CD14-positive monocyte (primary cell): ENCODE measurements at regions not wholly inside any gene's neighbourhood (a gene's known extent, or its start where the extent isn't known, plus 50 kb on each side); places are given as distances from the start of the nearest gene placed in this dataset.
A peak's percentile ranks its signal among the peaks of the same experiment; 100 is the strongest.

Experiments used
- DNase-seq, 3 donors: peaks; one replicate each; pipeline ENCODE4 v3.0.0-alpha.2; 2011 to 2022
- H2AFZ ChIP-seq: 2 replicates; pipeline ENCODE4 v1.6.0; 2012; ENCODE audit warnings: mild to moderate bottlenecking, low read depth, low read length, inconsistent platforms; ENCODE audit not compliant: insufficient read depth, poor library complexity, severe bottlenecking
- H3K27ac ChIP-seq, 2 donors: 1 replicate in 1 of 2; 2 replicates in 1 of 2; pipeline ENCODE4 v1.5.1; 2012 to 2013; ENCODE audit warnings: low read length in 2 of 2, control low read depth in 1 of 2, inconsistent platforms in 1 of 2, low read depth in 1 of 2, mild to moderate bottlenecking in 1 of 2
- H3K27me3 ChIP-seq, 2 donors: one replicate each; pipeline versions ENCODE4 v1.6.0 to v1.6.1; 2011 to 2013; ENCODE audit warnings: low read length in 2 of 2; ENCODE audit not compliant: control insufficient read depth in 2 of 2, insufficient read depth in 2 of 2
- H3K36me3 ChIP-seq, 2 donors: replicated peaks in 1 of 2; 1 replicate in 1 of 2; 2 replicates in 1 of 2; pipeline versions ENCODE4 v1.5.1 to v1.6.1; 2012 to 2013; ENCODE audit warnings: low read length in 2 of 2, control low read depth in 1 of 2, inconsistent platforms in 1 of 2, mild to moderate bottlenecking in 1 of 2; ENCODE audit not compliant: insufficient read depth in 2 of 2, control insufficient read depth in 1 of 2
- H3K4me1 ChIP-seq, 2 donors: 1 replicate in 1 of 2; 2 replicates in 1 of 2; pipeline versions ENCODE4 v1.5.1 to v1.6.1; 2012 to 2013; ENCODE audit warnings: low read length in 2 of 2, control low read depth in 1 of 2, inconsistent platforms in 1 of 2, mild to moderate bottlenecking in 1 of 2, moderate library complexity in 1 of 2; ENCODE audit not compliant: insufficient read depth in 2 of 2, control insufficient read depth in 1 of 2
- H3K4me2 ChIP-seq: replicated peaks from 2 replicates; pipeline ENCODE3; 2012; ENCODE audit warnings: low read length, moderate library complexity, mild to moderate bottlenecking; ENCODE audit not compliant: poor library complexity, severe bottlenecking; ENCODE audit errors: extremely low read depth
- H3K4me3 ChIP-seq, 3 experiments: fragments of 200-600 bp in 1 of 3; sonication (generic) in 1 of 3; replicated peaks in 1 of 3; 1 replicate in 2 of 3; 2 replicates in 1 of 3; pipeline ENCODE4 v1.5.1; 2011 to 2013; ENCODE audit warnings: low read length in 3 of 3, mild to moderate bottlenecking in 3 of 3, control low read depth in 2 of 3, low read depth in 2 of 3, inconsistent platforms in 1 of 3, moderate library complexity in 1 of 3
- H3K79me2 ChIP-seq: 2 replicates; pipeline ENCODE4 v1.6.0; 2012; ENCODE audit warnings: mild to moderate bottlenecking, control low read depth, inconsistent platforms, low read length, moderate library complexity; ENCODE audit not compliant: insufficient read depth
- H3K9ac ChIP-seq: 2 replicates; pipeline ENCODE4 v1.6.0; 2017; ENCODE audit warnings: low read length, mild to moderate bottlenecking; ENCODE audit not compliant: insufficient read depth, poor library complexity, severe bottlenecking
- H3K9me3 ChIP-seq, 2 donors: replicated peaks in 1 of 2; 1 replicate in 1 of 2; 2 replicates in 1 of 2; pipeline versions ENCODE4 v1.5.1 to v1.6.1; 2012 to 2013; ENCODE audit warnings: low read length in 2 of 2, control low read depth in 1 of 2; ENCODE audit not compliant: control insufficient read depth in 1 of 2, insufficient read depth in 1 of 2
- H4K20me1 ChIP-seq: 2 replicates; pipeline ENCODE4 v1.6.0; 2012; ENCODE audit warnings: mild to moderate bottlenecking, low read length, control low read depth, moderate library complexity; ENCODE audit not compliant: insufficient read depth
- H3K27ac Mint-ChIP-seq, 7 donors: one replicate each; pipeline ENCODE4 v1.8.0; 2020; ENCODE audit warnings: mild to moderate bottlenecking in 7 of 7, mixed read lengths in 7 of 7, moderate library complexity in 6 of 7, inconsistent platforms in 2 of 7
- H3K27me3 Mint-ChIP-seq, 3 donors: one replicate each; pipeline ENCODE4 v1.8.0; 2021 to 2022; ENCODE audit warnings: low read depth in 3 of 3, mild to moderate bottlenecking in 3 of 3, mixed read lengths in 3 of 3, moderate library complexity in 3 of 3, inconsistent platforms in 1 of 3
- H3K36me3 Mint-ChIP-seq, 2 donors: one replicate each; pipeline ENCODE4 v1.8.0; 2020; ENCODE audit warnings: mixed read lengths in 2 of 2, inconsistent platforms in 1 of 2, mild to moderate bottlenecking in 1 of 2
- H3K4me1 Mint-ChIP-seq: one replicate; pipeline ENCODE4 v1.8.0; 2020; ENCODE audit warnings: mild to moderate bottlenecking, mixed read lengths
- H3K4me3 Mint-ChIP-seq, 2 donors: one replicate each; pipeline ENCODE4 v1.8.0; 2020; ENCODE audit warnings: mild to moderate bottlenecking in 2 of 2, mixed read lengths in 2 of 2, moderate library complexity in 1 of 2
- H3K9me3 Mint-ChIP-seq, 7 donors: one replicate each; pipeline ENCODE4 v1.8.0; 2020 to 2022; ENCODE audit warnings: mixed read lengths in 7 of 7, mild to moderate bottlenecking in 6 of 7, moderate library complexity in 6 of 7, inconsistent platforms in 2 of 7
- WGBS: methylation state at CpG from one replicate; pipeline ENCODE4 v1.1.5; 2013; ENCODE audit warnings: missing lambda C conversion rate; ENCODE audit not compliant: insufficient coverage; 5-methylcytosine and 5-hydroxymethylcytosine counted together
- intact Hi-C, 2 donors: fragments of 100-400 bp; cut with micrococcal nuclease; formaldehyde crosslinking; loops; one replicate each; pipeline versions ENCODE4 v1.15.0 to v1.15.1; 2023
- TF ChIP-seq, protein P1 (sequence below): fragments of 200-600 bp; IDR thresholded peaks from one replicate; pipeline ENCODE4 v1.8.0; 2022; ENCODE audit warnings: antibody characterized with exemption, mild to moderate bottlenecking

DNA sequence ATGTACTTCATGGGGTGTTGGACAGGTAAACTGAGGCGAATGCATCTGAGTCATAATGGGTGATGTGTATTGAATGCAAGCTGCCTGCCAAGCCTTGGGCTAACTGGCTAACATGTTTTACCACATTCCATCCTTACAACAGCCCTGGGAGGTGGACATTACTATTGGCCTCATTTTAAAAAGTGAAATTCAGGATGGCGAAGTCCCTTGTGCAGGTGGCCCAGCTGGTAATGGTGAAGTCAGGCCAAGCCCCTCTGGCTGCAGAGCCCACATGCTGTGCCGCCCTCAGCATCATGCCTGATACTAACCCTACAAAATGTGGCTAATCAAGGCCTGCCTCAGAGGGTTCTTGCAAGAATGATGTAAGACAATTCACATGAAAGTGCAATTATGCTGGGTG lies 60.0 kb upstream of the CHD2 start:
- Histone ChIP-seq H2AFZ (no peak overlapping the region), H3K36me3 (no peaks in the 10 kb centered on the region), H4K20me1 (no peaks in the 10 kb centered on the region), H3K4me1 (peaks cover 23 to 35% of the 10 kb centered on the region in 2 donors), H3K4me2 (no peak overlapping the region), H3K9me3 (no peaks in the 10 kb centered on the region), H3K4me3 (no peak overlapping the region), H3K27me3 (no peaks in the 10 kb centered on the region), H3K9ac (no peak overlapping the region), H3K79me2 (no peaks in the 10 kb centered on the region), H3K27ac (no peak overlapping the region)
- Mint-ChIP-seq H3K27me3 (peaks cover 0 to 1% (median 0%) of the 10 kb centered on the region in 3 donors), H3K9me3 (no peaks in the 10 kb centered on the region), H3K4me1 (peaks cover 25% of the 10 kb centered on the region), H3K27ac (no peak overlapping the region), H3K36me3 (no peaks in the 10 kb centered on the region), H3K4me3 (no peak overlapping the region)
- no peak for DNase-seq
- 90% methylated on average over 1 of the region's 3 CpGs for WGBS
- TF ChIP-seq, protein P1, sequence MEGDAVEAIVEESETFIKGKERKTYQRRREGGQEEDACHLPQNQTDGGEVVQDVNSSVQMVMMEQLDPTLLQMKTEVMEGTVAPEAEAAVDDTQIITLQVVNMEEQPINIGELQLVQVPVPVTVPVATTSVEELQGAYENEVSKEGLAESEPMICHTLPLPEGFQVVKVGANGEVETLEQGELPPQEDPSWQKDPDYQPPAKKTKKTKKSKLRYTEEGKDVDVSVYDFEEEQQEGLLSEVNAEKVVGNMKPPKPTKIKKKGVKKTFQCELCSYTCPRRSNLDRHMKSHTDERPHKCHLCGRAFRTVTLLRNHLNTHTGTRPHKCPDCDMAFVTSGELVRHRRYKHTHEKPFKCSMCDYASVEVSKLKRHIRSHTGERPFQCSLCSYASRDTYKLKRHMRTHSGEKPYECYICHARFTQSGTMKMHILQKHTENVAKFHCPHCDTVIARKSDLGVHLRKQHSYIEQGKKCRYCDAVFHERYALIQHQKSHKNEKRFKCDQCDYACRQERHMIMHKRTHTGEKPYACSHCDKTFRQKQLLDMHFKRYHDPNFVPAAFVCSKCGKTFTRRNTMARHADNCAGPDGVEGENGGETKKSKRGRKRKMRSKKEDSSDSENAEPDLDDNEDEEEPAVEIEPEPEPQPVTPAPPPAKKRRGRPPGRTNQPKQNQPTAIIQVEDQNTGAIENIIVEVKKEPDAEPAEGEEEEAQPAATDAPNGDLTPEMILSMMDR = no peak
- intact Hi-C loops = no loop called here

DNA sequence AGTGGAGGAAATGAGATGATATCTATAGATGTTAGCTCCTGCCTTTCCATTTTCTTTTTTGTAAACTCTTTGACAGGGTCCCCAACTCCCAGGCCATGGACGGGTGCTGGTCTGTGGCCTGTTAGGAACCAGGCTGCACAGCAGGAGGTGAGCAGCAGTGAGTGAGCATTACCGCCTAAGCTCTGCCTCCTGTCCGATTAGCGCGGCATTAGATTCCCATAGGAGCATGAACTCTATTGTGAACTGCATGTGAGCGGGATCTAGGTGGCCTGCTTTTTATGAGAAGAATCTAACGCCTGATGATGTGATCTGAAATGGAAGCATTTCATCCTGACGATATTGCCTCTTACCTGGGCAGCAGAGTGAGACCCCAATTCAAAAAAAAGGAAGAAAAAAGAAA lies 56.8 kb upstream of the CHD2 start:
- Histone ChIP-seq H3K27me3 (no peaks in the 10 kb centered on the region), H3K36me3 (no peaks in the 10 kb centered on the region), H3K9ac (no peak overlapping the region), H4K20me1 (no peaks in the 10 kb centered on the region), H3K9me3 (no peaks in the 10 kb centered on the region), H3K79me2 (no peaks in the 10 kb centered on the region), H3K4me3 (no peak overlapping the region), H3K27ac (peak overlapping the region in 1 of 2 donors; percentile 54), H3K4me1 (peaks cover 37 to 49% of the 10 kb centered on the region in 2 donors), H2AFZ (no peak overlapping the region), H3K4me2 (no peak overlapping the region)
- Mint-ChIP-seq H3K27me3 (no peaks in the 10 kb centered on the region), H3K9me3 (no peaks in the 10 kb centered on the region), H3K4me1 (peaks cover 42% of the 10 kb centered on the region), H3K4me3 (no peak overlapping the region), H3K36me3 (peaks cover 0 to 2% of the 10 kb centered on the region in 2 donors), H3K27ac (peak overlapping the region in 4 of 7 donors; percentile 65 to 95 (median 81))
- intact Hi-C loops = no loop called here
- WGBS = 100% methylated on average over 7 of the region's 8 CpGs
- DNase-seq = no peak
- TF ChIP-seq, protein P1 = no peak
